Neural cell (in vitro differentiated cells): ENCODE measurements at regions not wholly inside any gene's neighbourhood (a gene's known extent, or its start where the extent isn't known, plus 50 kb on each side); places are given as distances from the start of the nearest gene placed in this dataset.

ENCODE experiments used
- H2AFZ ChIP-seq: fragments of 200-600, 300-800 bp; sonication (generic), shearing (Covaris generic); 2 replicates; pipeline ENCODE4 v1.6.0; 2014; ENCODE audit warnings: low read depth, mild to moderate bottlenecking, antibody characterized with exemption, low read length, moderate library complexity
- H3F3A ChIP-seq: fragments of 200-600 bp; shearing (Covaris generic); 2 replicates; pipeline ENCODE4 v1.6.1; 2016; ENCODE audit warnings: mild to moderate bottlenecking, moderate library complexity, mixed read lengths, antibody characterized with exemption, low read length; ENCODE audit not compliant: insufficient read depth, poor library complexity, severe bottlenecking
- H3K27ac ChIP-seq: fragments of 200-600, 300-800 bp; sonication (generic), shearing (Covaris generic); 2 replicates; pipeline ENCODE4 v1.5.1; 2014; ENCODE audit warnings: mild to moderate bottlenecking, low read length, moderate library complexity
- H3K27me3 ChIP-seq: fragments of 300-800, 200-600 bp; sonication (generic), shearing (Covaris generic); 2 replicates; pipeline ENCODE4 v1.6.0; 2014; ENCODE audit warnings: mild to moderate bottlenecking, low read depth, low read length, moderate library complexity; ENCODE audit not compliant: insufficient read depth
- H3K36me3 ChIP-seq: fragments of 300-800, 200-600 bp; sonication (generic), shearing (Covaris generic); 2 replicates; pipeline ENCODE4 v1.5.1; 2014; ENCODE audit warnings: mild to moderate bottlenecking, antibody characterized with exemption, low read length, moderate library complexity; ENCODE audit not compliant: insufficient read depth
- H3K4me2 ChIP-seq: fragments of 300-800, 200-600 bp; sonication (generic), shearing (Covaris generic); 2 replicates; pipeline ENCODE4 v1.6.0; 2014; ENCODE audit warnings: mild to moderate bottlenecking, low read length
- H3K4me3 ChIP-seq: fragments of 300-800, 200-600 bp; sonication (generic), shearing (Covaris generic); 2 replicates; pipeline ENCODE4 v1.5.1; 2014; ENCODE audit warnings: mild to moderate bottlenecking, low read length, moderate library complexity
- H3K79me2 ChIP-seq: fragments of 200-600 bp; shearing (Covaris generic); replicated peaks from 2 replicates; pipeline ENCODE4 v1.6.0; 2014; ENCODE audit warnings: mild to moderate bottlenecking, low read length, moderate library complexity; ENCODE audit not compliant: insufficient read depth
- H3K9ac ChIP-seq: fragments of 300-800, 200-600 bp; sonication (generic), shearing (Covaris generic); 2 replicates; pipeline ENCODE4 v1.6.1; 2016; ENCODE audit warnings: mild to moderate bottlenecking, low read length, mixed read lengths
- H3K9me2 ChIP-seq: fragments of 200-600 bp; shearing (Covaris generic); 2 replicates; pipeline ENCODE4 v1.6.1; 2016; ENCODE audit warnings: mild to moderate bottlenecking, low read length, mixed read lengths; ENCODE audit not compliant: insufficient read depth
- H3K9me3 ChIP-seq: fragments of 200-600, 300-800 bp; sonication (generic), shearing (Covaris generic); 2 replicates; pipeline ENCODE4 v1.6.1; 2016; ENCODE audit warnings: mild to moderate bottlenecking, mixed run types, low read length, moderate library complexity, mixed read lengths
- H4K20me1 ChIP-seq: fragments of 200-600 bp; shearing (Covaris generic); 2 replicates; pipeline ENCODE4 v1.6.1; 2016; ENCODE audit warnings: mild to moderate bottlenecking, mixed run types; ENCODE audit not compliant: insufficient read depth
- EP300 ChIP-seq: fragments of 450-650 bp; conservative IDR thresholded peaks from 2 replicates; pipeline ENCODE4 v1.6.1; 2014; ENCODE audit warnings: antibody characterized with exemption, mild to moderate bottlenecking, moderate library complexity; ENCODE audit not compliant: poor library complexity, severe bottlenecking
- EZH2 ChIP-seq: fragments of 200-600, 300-800 bp; shearing (Covaris generic), sonication (generic); IDR thresholded peaks from 2 replicates; pipeline ENCODE4 v1.6.1; 2014; ENCODE audit warnings: antibody characterized with exemption, low read length, borderline replicate concordance, mild to moderate bottlenecking; ENCODE audit not compliant: insufficient read depth, poor library complexity, severe bottlenecking
- MXI1 ChIP-seq: fragments of 450-650 bp; conservative IDR thresholded peaks from 2 replicates; pipeline ENCODE4 v1.6.1; 2014; ENCODE audit warnings: antibody characterized with exemption, mild to moderate bottlenecking; ENCODE audit not compliant: poor library complexity, severe bottlenecking
- POLR2AphosphoS5 ChIP-seq: IDR thresholded peaks from 2 replicates; pipeline ENCODE4 v1.6.1; 2012
- RAD21 ChIP-seq: fragments of 450-650 bp; conservative IDR thresholded peaks from 2 replicates; pipeline ENCODE4 v1.6.1; 2014; ENCODE audit warnings: antibody characterized with exemption, mild to moderate bottlenecking, moderate library complexity
- SMC3 ChIP-seq: fragments of 450-650 bp; conservative IDR thresholded peaks from 2 replicates; pipeline ENCODE4 v1.6.1; 2014; ENCODE audit warnings: antibody characterized with exemption, mild to moderate bottlenecking, moderate library complexity; ENCODE audit not compliant: poor library complexity
- TAF1 ChIP-seq: IDR thresholded peaks from 2 replicates; pipeline ENCODE4 v1.6.1; 2012; ENCODE audit warnings: low read depth
- TF ChIP-seq, protein P1 (sequence below): IDR thresholded peaks from 2 replicates; pipeline ENCODE4 v1.6.1; 2012; ENCODE audit warnings: borderline replicate concordance
- TF ChIP-seq, protein P2 (sequence below): fragments of 450-650 bp; IDR thresholded peaks from 2 replicates; pipeline ENCODE4 v1.5.1; 2014; ENCODE audit warnings: antibody characterized with exemption, mild to moderate bottlenecking, moderate library complexity; ENCODE audit not compliant: poor library complexity, severe bottlenecking

DNA sequence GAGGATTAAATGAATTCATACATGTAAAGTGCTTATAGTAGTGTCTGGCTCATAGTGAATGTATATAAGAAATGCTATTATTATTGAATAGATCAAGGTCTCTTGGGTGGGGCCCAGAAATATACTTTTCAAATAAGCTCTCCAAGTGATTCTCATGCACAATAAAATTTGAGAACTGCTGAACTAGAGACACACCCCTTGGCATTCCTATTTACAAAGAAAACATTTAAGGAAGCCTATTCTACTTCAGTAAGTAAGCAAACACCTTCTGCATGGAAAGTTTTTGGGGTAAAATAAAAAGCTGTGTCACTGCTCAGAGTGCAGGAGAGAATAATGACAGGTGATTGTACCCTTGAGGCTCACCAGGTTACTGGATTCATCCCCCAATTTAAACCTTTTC, 75.2 kb downstream of the EOMES start:
- no peaks in the 10 kb centered on the region for H3K27me3 ChIP-seq
- no peaks in the 10 kb centered on the region for H3F3A ChIP-seq
- H3K79me2 ChIP-seq: no peaks in the 10 kb centered on the region
- H3K36me3 ChIP-seq: no peaks in the 10 kb centered on the region
- no peak overlapping the region for H3K4me2 ChIP-seq
- no peak overlapping the region for H3K9ac ChIP-seq
- TF ChIP-seq POLR2AphosphoS5: no peak
- TF ChIP-seq TAF1: no peak
- TF ChIP-seq RAD21: no peak
- TF ChIP-seq EZH2: no peak
- no peak for TF ChIP-seq MXI1
- TF ChIP-seq SMC3: no peak
- TF ChIP-seq EP300: no peak
- TF ChIP-seq, protein P1, sequence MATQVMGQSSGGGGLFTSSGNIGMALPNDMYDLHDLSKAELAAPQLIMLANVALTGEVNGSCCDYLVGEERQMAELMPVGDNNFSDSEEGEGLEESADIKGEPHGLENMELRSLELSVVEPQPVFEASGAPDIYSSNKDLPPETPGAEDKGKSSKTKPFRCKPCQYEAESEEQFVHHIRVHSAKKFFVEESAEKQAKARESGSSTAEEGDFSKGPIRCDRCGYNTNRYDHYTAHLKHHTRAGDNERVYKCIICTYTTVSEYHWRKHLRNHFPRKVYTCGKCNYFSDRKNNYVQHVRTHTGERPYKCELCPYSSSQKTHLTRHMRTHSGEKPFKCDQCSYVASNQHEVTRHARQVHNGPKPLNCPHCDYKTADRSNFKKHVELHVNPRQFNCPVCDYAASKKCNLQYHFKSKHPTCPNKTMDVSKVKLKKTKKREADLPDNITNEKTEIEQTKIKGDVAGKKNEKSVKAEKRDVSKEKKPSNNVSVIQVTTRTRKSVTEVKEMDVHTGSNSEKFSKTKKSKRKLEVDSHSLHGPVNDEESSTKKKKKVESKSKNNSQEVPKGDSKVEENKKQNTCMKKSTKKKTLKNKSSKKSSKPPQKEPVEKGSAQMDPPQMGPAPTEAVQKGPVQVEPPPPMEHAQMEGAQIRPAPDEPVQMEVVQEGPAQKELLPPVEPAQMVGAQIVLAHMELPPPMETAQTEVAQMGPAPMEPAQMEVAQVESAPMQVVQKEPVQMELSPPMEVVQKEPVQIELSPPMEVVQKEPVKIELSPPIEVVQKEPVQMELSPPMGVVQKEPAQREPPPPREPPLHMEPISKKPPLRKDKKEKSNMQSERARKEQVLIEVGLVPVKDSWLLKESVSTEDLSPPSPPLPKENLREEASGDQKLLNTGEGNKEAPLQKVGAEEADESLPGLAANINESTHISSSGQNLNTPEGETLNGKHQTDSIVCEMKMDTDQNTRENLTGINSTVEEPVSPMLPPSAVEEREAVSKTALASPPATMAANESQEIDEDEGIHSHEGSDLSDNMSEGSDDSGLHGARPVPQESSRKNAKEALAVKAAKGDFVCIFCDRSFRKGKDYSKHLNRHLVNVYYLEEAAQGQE: no peak
- TF ChIP-seq, protein P2, sequence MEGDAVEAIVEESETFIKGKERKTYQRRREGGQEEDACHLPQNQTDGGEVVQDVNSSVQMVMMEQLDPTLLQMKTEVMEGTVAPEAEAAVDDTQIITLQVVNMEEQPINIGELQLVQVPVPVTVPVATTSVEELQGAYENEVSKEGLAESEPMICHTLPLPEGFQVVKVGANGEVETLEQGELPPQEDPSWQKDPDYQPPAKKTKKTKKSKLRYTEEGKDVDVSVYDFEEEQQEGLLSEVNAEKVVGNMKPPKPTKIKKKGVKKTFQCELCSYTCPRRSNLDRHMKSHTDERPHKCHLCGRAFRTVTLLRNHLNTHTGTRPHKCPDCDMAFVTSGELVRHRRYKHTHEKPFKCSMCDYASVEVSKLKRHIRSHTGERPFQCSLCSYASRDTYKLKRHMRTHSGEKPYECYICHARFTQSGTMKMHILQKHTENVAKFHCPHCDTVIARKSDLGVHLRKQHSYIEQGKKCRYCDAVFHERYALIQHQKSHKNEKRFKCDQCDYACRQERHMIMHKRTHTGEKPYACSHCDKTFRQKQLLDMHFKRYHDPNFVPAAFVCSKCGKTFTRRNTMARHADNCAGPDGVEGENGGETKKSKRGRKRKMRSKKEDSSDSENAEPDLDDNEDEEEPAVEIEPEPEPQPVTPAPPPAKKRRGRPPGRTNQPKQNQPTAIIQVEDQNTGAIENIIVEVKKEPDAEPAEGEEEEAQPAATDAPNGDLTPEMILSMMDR: no peak
- no peaks in the 10 kb centered on the region for H4K20me1 ChIP-seq
- no peaks in the 10 kb centered on the region for H3K9me2 ChIP-seq
- H3K9me3 ChIP-seq: no peaks in the 10 kb centered on the region
- H3K4me3 ChIP-seq: no peak overlapping the region
- no peak overlapping the region for H3K27ac ChIP-seq
- H2AFZ ChIP-seq: no peak overlapping the region

DNA sequence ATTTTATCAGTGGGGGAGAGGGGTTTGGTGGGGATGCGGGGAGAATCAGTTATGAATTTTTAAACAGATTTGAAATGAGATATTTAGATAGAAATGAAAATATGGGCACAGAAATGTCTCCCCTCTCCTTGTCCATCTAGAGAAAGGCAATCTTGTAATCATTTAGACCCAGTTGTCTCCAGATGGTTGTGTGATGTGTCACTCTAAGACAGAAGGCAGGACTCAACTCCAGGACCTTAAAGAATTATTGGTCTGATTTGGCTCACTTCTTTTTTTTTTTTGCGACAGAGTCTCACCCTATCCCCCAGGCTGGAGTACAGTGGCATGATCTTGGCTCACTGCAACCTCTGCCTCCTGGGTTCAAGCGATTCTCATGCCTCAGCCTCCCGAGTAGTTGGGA, 77.2 kb downstream of the EOMES start:
- no peak for TF ChIP-seq POLR2AphosphoS5
- no peak for TF ChIP-seq RAD21
- TF ChIP-seq TAF1: no peak
- TF ChIP-seq EZH2: no peak
- no peak for TF ChIP-seq EP300
- TF ChIP-seq MXI1: no peak
- TF ChIP-seq, protein P1: no peak
- TF ChIP-seq SMC3: no peak
- TF ChIP-seq, protein P2: no peak

More for the DNA sequence above, 77.2 kb downstream of the EOMES start:
- no peak overlapping the region for H3K4me2 ChIP-seq
- no peak overlapping the region for H3K27ac ChIP-seq
- H3K9me2 ChIP-seq: no peaks in the 10 kb centered on the region
- no peaks in the 10 kb centered on the region for H4K20me1 ChIP-seq
- no peak overlapping the region for H3K9ac ChIP-seq
- H3K9me3 ChIP-seq: no peaks in the 10 kb centered on the region
- no peaks in the 10 kb centered on the region for H3F3A ChIP-seq
- no peaks in the 10 kb centered on the region for H3K79me2 ChIP-seq
- no peaks in the 10 kb centered on the region for H3K27me3 ChIP-seq
- no peak overlapping the region for H2AFZ ChIP-seq
- H3K36me3 ChIP-seq: no peaks in the 10 kb centered on the region
- no peak overlapping the region for H3K4me3 ChIP-seq
